Right renal cortex interstitium (tissue), 3 donors: ENCODE measurements at regions not wholly inside any gene's neighbourhood (a gene's known extent, or its start where the extent isn't known, plus 50 kb on each side); places are given as distances from the start of the nearest gene placed in this dataset.
A peak's percentile ranks its signal among the peaks of the same experiment; 100 is the strongest.
"Not testable (repeated sequence)": the region's sequence is repeated elsewhere in the genome, so short reads cannot be mapped to it uniquely, and the experiment has no call there.

Experiments
- DNase-seq, 3 donors: peaks; one replicate each; pipeline ENCODE4 v3.0.0-alpha.2; 2013; ENCODE audit warnings: low read depth in 3 of 3, low spot score in 2 of 3

- no peak for DNase-seq
Measured at GRCh38 chr5:38675443-38675842, 119.0 kb upstream of the LIFR start.

- DNase-seq: no peak
Measured at GRCh38 chr5:38677636-38678035, 121.2 kb upstream of the LIFR start.

GRCh38 chr5:38678076-38678475 is 121.6 kb upstream of the LIFR start:
- no peak for DNase-seq

- not testable (repeated sequence) for DNase-seq
Measured at GRCh38 chr5:38678697-38679096, 122.3 kb upstream of the LIFR start.

- DNase-seq: peak in 1 of 3 donors; percentile 54
Measured at GRCh38 chr5:38680094-38680825, 123.8 kb upstream of the LIFR start.

GRCh38 chr5:38681029-38681706 is 124.7 kb upstream of the LIFR start:
- DNase-seq: no peak

- no peak for DNase-seq
Measured at GRCh38 chr5:38681966-38682365, 125.5 kb upstream of the LIFR start.

- DNase-seq: no peak
Measured at GRCh38 chr5:38686658-38687057, 130.2 kb upstream of the LIFR start.

- DNase-seq: no peak
Measured at GRCh38 chr5:38692346-38692745, 135.9 kb upstream of the LIFR start.

GRCh38 chr5:38692781-38693527 is 136.5 kb upstream of the LIFR start:
- no peak for DNase-seq

GRCh38 chr5:38695021-38695958 is 138.8 kb upstream of the LIFR start:
- no peak for DNase-seq

GRCh38 chr5:38697013-38697412 is 140.6 kb upstream of the LIFR start:
- no peak for DNase-seq

GRCh38 chr5:38705529-38705928 is 140.3 kb upstream of the OSMR start:
- not testable (repeated sequence) for DNase-seq

- DNase-seq: no peak
Measured at GRCh38 chr5:38706376-38706775, 139.4 kb upstream of the OSMR start.

GRCh38 chr5:38707352-38708210 is 138.2 kb upstream of the OSMR start:
- no peak for DNase-seq

GRCh38 chr5:38709678-38710306 is 136.0 kb upstream of the OSMR start:
- no peak for DNase-seq

GRCh38 chr5:38710627-38711026 is 135.2 kb upstream of the OSMR start:
- no peak for DNase-seq

- DNase-seq: no peak
Measured at GRCh38 chr5:38712391-38712790, 133.4 kb upstream of the OSMR start.

GRCh38 chr5:38714240-38714639 is 131.6 kb upstream of the OSMR start:
- DNase-seq: no peak
